C4-2B (cell line): ENCODE measurements at regions not wholly inside any gene's neighbourhood (a gene's known extent, or its start where the extent isn't known, plus 50 kb on each side); places are given as distances from the start of the nearest gene placed in this dataset.

ENCODE experiments used
- ZFX ChIP-seq: fragments of 450-650 bp; IDR thresholded peaks from 2 replicates; pipeline ENCODE4 v1.6.1; 2017
- TF ChIP-seq, protein P1 (sequence below): fragments of 450-650 bp; conservative IDR thresholded peaks from 2 replicates; pipeline ENCODE4 v1.5.1; 2017; ENCODE audit warnings: mild to moderate bottlenecking

DNA sequence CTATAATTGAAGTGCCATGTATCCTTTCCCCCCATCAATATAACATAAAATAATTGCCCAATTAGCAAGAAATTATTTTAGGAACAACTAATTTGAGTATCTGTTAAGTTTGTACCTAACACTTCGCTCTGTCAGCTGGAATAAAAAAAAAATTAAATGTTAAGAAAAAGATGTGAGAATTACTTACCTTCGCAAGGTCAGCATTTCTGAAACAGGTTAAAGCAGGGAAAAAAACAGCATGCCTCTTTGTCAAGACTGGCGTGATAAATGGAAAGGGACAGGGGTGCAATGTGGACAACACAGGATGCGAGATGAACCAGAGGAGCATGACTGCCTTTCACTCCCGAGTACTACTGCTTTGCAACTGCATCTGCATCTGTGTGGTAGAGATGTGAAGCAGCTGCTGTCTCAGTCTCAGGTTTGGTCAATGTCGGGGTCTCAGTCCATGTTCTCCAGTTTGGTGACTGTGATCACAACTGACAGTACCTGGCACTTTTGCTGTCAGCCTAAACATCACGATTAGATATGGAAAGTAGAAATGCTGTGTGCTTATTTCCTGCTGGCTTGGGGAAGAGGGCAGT lies 565.4 kb upstream of the LRRTM1 start:
- TF ChIP-seq, protein P1, sequence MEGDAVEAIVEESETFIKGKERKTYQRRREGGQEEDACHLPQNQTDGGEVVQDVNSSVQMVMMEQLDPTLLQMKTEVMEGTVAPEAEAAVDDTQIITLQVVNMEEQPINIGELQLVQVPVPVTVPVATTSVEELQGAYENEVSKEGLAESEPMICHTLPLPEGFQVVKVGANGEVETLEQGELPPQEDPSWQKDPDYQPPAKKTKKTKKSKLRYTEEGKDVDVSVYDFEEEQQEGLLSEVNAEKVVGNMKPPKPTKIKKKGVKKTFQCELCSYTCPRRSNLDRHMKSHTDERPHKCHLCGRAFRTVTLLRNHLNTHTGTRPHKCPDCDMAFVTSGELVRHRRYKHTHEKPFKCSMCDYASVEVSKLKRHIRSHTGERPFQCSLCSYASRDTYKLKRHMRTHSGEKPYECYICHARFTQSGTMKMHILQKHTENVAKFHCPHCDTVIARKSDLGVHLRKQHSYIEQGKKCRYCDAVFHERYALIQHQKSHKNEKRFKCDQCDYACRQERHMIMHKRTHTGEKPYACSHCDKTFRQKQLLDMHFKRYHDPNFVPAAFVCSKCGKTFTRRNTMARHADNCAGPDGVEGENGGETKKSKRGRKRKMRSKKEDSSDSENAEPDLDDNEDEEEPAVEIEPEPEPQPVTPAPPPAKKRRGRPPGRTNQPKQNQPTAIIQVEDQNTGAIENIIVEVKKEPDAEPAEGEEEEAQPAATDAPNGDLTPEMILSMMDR, result no peak
- TF ChIP-seq ZFX, result no peak
